ENCODE measurements at regions not wholly inside any gene's neighbourhood (a gene's known extent, or its start where the extent isn't known, plus 50 kb on each side); places are given as distances from the start of the nearest gene placed in this dataset.
"Not testable (repeated sequence)": the region's sequence is repeated elsewhere in the genome, so short reads cannot be mapped to it uniquely, and the experiment has no call there.

DNA sequence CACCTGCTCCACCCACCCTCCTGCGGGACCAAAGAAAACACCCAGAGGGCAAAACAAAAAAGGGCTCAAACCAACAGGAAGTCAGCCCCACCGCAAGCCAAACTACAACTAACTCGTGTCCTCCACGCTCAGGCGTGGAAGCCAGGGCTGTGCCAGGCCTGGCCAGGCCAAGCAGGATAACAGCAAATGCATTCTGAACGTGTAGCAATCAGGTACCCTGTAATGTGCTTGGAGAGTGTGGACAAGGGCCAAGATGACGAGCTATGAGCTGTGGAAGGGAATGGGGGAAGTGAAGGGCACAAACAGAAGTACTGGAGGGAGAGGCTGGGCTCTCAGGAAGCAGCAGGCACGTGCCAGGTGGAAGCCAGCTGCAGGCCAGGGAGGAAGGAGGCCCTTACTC is 528.6 kb downstream of the TP53TG3F start:
- DNase-seq; intact Hi-C loops (cut with DNase I): not testable (repeated sequence)
- peak in 1 of 2 donors; percentile 21 for ATAC-seq

DNA sequence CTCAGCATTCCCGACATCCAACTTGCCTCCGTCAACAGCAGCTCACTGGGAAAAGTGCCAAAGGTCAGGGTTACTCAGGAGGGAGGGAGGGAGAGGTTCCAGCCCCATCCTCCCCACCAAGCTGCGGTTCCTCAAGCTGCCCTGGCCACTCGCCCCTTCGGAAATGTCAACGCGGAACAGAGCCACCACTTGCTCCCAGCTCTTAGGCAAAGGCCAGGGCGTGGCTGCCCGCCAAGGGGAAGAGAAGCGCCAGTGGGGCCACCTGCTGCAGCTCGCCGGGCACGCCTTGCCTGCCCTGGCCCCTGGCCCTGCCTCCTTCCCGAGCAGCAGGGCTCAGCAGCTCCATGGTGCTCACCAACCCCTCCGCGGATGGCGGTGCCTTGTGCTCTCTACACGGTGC is 531.1 kb downstream of the TP53TG3F start:
- DNase-seq; intact Hi-C loops (cut with DNase I); ATAC-seq: not testable (repeated sequence)

DNA sequence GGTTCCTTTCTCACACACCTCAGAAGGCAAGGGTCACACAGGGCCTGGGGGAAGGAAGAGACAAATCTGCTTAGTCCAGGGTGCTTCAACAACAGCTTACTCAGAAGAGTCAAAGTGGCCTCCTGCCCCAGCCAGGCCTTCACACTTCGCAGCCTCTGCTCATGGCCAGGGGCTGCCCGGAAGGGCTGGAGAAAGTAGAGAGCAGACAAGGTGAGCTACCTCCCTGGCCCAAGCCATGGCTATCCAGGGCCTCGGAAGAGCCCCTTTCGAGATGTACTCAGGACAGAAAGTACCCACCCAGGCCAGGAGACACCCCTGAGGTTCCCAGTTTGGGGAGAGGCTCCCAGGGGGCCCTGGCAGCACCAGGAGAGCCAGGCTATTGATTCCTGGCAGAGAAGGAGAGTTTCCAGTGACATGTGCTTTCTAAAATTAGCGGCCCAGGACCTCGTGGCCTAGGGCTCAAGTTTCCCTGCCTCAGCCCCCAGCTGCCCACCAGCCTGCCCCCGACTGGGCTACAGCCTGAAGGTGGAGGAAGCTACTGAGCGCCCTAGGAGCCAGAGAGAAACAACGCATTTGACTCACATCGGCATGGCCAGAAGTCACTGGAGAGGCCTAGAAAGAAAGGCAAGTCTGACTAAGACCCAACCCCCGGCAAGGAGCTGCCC is 533.2 kb downstream of the TP53TG3F start:
- DNase-seq; intact Hi-C loops (cut with DNase I); ATAC-seq: not testable (repeated sequence)

DNA sequence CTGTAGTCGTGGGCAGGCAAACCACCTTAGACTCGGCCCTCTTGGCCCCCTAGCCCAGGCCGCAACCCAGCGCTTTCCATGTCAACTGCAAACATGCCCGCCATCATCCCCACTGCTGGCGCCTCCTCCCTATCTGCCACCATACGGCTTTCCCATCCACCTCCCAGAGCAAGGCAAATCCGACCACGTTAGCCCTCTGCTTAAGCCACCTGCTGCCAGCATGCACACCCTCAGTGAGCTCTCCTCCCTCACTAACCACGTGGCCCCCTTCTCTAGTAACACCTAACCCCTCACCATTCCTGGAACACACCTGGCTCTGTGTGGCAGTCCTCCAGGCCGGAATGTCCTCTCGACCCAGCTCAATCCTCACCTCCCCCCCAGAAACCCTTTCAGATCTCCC is 534.8 kb downstream of the TP53TG3F start:
- ATAC-seq; intact Hi-C loops (cut with DNase I); DNase-seq: not testable (repeated sequence)

DNA sequence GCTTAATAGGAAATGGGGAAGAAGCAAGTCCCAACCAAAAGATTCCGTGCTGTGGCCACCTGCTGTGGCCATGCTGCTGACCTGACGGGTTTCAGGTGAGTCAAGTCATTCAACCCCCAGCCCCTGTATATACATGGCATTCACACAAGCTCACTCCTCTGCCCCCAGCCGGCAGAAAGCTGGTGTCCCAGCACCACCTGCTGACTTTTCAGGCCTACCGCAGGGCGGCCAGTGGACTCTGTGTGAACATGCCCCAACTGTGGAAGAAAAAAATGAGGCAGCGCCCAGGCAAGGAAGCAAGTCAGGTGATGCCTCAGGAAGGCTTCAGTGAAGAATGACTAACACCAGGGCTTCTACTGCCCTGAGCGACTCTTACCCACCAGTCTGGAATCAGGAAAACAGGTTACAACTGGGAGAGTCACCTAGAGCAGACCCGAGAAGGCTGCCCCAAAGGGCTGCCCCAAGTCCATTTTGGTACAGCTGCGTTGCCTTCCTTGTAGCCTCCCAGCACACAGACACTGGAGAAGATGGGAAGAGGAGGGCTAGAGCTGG is 536.5 kb downstream of the TP53TG3F start:
- intact Hi-C loops (cut with DNase I); DNase-seq; ATAC-seq: not testable (repeated sequence)

DNA sequence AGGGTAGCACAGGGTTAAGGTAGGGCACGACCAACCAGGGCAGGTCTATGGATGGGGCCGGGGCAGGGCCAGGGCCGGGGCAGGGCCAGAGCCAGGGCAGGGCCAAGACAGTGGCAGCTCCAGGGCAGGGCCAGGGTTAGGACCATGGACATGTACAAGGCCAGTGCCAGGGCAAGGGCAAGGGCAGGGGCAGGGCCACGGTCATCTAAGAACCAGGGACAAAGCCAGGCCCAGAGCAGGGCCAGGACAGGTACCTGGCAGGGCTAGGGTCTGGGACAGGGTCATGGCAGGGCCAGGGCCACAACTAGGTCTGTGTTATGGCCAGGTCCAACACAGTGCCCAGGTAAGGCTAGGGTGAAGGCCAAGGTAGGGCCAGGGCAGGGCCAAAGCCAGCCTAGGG is 541.8 kb downstream of the TP53TG3F start:
- ATAC-seq; intact Hi-C loops (cut with DNase I); DNase-seq: not testable (repeated sequence)

DNA sequence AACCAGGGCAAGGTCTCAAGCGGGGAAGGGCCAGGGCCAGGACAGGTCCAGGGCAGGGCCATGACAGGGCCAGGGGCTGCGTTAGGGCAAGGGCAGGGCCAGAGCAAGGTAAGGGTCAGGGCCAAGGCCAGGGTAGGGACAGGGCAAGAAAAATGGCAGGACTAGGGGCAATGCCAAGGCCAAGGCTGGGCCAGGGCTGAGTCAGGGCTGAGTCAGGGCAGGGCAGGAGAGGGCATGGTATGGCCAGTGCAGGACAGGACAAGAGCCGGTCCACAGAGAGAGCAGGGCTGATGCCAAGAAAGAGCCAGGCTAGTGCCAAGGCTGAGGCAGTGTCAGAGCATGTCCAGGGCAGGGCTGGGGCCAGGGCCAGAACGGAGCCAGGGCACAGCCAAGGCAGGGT is 542.5 kb downstream of the TP53TG3F start:
- intact Hi-C loops (cut with DNase I); ATAC-seq; DNase-seq: not testable (repeated sequence)

DNA sequence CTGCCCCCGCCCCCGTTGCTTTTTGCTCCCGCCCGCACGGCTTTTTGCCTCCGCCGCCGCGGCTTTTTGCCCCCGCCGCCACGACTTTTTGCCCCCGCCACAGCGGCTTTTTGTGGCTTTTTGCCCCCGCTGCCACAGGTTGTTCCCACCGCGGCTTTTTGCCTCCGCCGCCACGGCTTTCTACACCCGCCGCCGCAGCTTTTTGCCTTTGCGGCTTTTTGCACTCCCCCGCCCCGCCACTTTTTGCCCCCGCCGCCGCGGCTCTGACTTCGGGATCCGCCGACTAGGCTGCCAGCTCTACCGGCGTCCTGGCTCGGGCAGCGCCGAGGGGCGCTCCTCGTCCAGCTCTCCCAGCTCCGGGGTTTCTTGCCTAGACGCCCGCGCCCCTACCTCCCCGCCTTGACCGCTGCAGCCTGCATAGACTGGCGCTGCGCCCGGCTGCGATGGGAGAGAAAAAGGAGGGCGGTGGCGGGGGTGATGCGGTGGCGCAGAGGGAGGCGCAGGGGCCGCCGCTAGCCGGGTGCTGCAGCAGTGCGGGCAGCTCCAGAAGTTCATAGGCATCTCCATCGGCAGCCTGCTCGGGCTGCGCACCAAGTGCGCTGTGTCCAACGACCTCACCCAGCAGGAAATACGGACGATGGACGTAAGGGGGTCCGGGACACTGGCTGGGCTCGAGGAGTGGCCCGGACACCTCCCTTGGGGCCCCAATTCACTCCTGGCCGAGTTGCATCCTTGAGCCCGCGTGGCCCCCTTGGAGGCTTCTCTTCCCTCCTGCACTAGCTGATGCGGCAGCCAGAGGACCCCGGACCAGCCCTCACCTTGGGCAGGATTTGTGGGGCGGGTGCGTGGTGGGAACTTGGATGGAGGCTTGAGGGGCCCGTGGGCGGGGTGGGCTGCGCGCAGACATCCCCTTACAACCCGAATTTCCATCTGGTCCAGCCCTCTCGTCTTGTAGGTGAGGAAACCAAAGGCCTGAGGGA is 555.7 kb downstream of the TP53TG3F start:
- DNase-seq; ATAC-seq; intact Hi-C loops (cut with DNase I): not testable (repeated sequence)

DNA sequence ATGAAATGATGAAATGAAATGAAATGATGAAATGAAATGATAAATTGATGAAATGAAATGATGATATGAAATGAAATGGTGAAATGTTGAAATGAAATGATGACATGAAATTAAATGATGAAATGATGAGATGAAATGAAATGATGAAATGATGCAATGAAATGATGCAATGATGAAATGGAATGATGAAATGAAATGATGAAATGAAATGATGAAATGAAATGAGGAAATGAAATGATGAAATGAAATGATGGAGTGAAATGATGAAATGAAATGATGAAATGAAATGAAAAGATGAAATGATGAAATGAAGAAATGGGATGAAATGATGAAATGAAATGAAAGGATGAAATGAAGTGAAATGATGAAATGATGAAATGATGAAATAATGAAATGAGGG is 558.9 kb downstream of the TP53TG3F start:
- intact Hi-C loops (cut with DNase I); DNase-seq; ATAC-seq: not testable (repeated sequence)

DNA sequence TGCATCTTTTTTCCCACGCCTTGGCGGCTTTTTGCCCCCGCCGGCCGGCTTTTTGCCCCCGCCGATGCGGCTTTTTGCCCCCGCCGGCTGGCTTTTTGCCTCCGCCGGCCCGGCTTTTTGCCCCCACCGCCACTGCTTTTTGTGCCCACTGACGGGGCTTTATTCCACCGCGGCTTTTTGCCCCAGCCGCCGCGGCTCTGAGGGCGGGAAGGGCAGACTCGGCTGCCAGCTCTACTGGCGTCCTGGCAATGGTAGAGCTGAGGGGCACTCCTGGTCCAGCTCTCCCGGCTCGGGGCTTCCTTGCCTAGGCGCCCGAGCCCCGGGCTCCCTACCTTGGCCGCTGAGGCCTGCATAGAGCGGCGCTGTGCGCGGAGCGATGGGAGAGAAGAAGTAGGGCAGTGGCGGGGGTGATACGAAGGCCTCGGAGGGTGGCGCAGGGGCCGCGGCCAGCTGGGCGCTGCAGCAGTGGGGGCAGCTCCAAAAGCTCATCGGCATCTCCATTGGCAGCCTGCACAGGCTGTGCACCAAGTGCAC is 591.4 kb downstream of the TP53TG3F start:
- no peak for ATAC-seq

DNA sequence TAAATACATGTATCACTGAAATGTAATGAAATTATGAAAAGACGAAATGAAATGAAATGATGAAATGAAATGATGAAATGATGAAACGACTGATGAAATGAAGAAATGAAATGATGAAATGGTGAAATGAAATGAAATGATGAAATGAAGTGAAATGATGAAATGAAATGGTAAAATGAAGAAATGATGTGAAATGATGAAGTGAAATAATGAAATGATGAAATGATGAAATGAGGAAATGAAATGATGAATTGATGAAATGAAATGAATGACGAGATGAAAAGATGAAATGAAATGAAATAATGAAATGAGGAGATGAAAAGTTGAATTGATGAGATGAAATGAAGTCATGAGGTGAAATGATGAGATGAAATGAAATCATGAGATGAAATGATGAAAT is 594.7 kb downstream of the TP53TG3F start:
- DNase-seq, result no peak
- ATAC-seq, result no peak
- intact Hi-C loops (cut with DNase I), result no loop called here

More for the DNA sequence above, 591.4 kb downstream of the TP53TG3F start:
- no peak for DNase-seq
- intact Hi-C loops (cut with DNase I), result no loop called here

DNA sequence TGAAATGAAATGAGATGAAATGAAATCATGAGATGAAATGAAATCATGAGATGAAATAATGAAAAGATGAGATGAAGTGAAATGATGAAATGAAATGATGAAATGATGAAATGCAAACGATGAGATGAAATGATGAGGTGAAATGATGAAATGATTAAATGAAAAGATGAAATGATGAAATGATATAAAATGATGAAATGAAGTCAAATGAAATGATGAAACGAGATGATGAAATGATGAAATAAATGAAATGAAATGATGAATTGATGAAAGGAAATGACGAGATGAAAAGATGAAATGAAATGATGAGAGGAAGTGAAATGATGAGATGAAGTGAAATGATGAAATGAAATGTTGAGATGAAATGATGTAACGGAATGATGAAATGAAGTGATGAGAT is 595.6 kb downstream of the TP53TG3F start:
- intact Hi-C loops (cut with DNase I), result no loop called here
- DNase-seq, result no peak
- ATAC-seq, result no peak

DNA sequence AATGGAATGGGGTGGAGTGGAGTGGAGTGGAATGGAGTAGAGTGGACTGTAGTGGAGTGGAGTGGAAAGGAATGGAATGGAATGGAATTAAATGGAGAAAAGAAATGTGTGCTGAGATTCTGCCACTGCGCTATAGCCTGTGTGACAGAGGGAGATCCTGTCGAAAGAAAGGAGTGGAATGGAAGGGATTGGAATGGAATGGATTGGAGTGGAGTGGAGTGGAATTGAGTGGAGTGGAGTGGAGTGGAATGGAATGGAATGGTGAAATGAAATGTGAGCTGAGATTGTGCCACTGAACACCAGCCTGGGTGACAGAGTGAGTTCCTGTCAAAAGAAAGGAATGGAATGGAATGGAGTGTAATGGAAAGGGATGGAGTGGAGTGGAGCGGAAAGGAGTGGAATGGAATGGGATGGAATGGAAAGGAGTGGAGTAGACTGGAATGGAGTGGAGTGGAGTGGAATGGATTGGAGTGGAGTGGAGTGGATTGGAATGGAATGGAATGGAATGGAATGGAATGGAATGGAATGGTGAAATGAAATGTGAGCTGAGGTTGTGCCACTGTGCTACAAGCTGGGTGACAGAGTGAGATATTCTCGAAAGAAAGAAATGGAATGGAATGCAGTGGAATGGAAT is 603.3 kb downstream of the TP53TG3F start:
- intact Hi-C loops (cut with DNase I); DNase-seq: not testable (repeated sequence)
- ATAC-seq, result peak; percentile 47 to 79

DNA sequence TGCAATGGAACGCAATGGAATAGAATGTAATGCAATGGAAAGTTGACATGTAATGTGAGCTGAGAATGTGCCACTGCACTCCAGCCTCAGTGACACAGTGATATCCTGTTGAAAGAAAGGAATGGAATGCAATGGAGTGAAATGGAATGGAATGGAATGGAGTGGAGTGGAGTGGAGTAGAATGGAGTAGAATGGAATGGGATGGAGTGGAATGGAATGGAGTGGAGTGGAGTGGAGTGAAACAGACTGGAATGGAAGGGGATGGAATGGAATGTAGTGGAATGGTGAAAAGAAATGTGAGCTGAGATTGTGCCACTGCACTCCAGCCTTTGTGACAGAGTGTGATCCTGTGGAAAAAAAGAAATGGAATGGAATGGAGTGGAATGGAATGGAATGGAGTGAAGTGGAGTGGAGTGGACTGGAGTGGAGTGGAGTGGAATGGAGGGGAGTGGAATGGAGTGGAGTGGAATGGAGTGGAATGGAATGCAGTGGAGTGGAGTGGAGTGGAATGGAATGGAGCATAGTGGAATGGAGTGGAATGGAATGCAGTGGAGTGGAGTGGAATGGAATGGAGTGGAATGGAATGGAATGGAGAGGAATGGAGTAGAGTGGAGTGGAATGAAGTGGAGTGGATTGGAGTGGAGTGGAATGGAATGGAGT is 604.2 kb downstream of the TP53TG3F start:
- DNase-seq; intact Hi-C loops (cut with DNase I): not testable (repeated sequence)
- ATAC-seq, result peak in 1 of 2 donors; percentile 70

DNA sequence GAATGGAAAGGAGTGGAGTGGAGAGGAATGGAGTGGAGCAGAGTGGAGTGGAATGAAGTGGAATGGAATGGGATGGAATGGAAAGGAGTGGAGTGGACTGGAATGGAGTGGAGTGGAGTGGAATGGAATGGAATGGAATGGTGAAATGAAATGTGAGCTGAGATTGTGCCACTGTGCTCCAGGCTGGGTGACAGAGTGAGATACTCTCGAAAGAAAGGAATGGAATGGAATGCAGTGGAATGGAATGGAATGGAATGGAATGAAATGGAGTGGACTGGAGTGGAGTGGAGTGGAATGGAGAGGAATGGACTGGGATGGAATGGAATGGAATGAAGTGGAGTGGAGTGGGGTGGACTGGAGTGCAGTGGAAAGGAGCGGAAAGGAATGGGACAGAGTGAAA is 605.2 kb downstream of the TP53TG3F start:
- ATAC-seq, result peak in 1 of 2 donors; percentile 51
- intact Hi-C loops (cut with DNase I), result not testable (repeated sequence)

DNA sequence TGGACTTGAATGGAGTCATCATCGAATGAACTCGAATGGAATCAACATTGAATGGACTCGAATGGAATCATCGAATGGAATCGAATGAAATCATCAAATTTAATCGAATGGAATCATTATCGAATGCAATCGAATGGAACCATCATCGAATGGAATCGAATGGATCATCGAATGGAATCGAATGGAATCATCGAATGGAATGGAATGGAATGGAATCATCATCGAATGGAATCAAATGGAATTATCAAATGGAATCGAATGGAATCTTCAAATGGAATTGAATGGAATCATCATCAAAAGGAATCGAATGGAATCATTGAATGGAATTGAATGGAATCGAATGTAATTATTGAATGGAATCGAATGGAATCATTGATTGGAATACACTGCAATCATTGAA is 610.3 kb downstream of the TP53TG3F start:
- DNase-seq; ATAC-seq; intact Hi-C loops (cut with DNase I): not testable (repeated sequence)

More for the DNA sequence above, 605.2 kb downstream of the TP53TG3F start:
- not testable (repeated sequence) for DNase-seq

DNA sequence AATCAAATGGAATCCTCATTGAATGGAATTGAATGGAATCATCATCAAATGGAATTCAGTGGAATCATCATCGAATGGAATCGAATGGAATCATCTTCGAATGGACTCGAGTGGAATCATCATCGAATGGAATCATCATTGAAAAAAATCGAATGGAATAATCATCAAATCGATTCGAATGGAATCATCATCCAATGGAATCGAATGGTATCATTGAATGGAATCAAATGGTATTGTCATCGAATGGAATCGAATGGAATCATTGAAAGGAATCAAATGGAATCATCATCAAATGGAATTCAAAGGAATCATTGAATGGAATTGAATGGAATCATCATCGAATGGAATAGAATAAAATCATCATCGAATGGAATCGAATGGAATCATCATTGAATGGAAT is 619.3 kb downstream of the TP53TG3F start:
- DNase-seq (no peak), ATAC-seq (no peak)
- intact Hi-C loops (cut with DNase I), result no loop called here

DNA sequence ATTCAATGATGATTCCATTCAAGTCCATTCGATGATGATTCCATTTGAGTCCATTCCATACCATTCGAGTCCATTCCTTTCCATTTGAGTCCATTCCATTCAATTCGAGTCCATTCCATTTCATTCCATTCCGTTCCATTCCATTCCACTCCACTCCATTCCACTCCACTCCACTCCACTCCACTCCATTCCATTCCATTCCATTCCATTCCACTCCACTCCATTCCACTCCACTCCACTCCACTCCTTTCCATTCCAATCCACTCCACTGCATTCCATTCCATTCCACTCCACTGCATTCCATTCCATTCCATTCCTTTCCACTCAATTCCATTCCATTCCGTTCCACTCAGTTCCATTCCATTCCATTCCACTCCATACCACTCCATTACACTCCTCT is 625.6 kb downstream of the TP53TG3F start:
- DNase-seq; intact Hi-C loops (cut with DNase I): not testable (repeated sequence)
- peak in 1 of 2 donors; percentile 41 for ATAC-seq

All from left cardiac atrium (tissue), 4 donors.